Astrocyte (in vitro differentiated cells and primary cell): ENCODE measurements at regions not wholly inside any gene's neighbourhood (a gene's known extent, or its start where the extent isn't known, plus 50 kb on each side); places are given as distances from the start of the nearest gene placed in this dataset.

ENCODE experiments used
- DNase-seq: peaks from one replicate; pipeline ENCODE4 v3.0.0-alpha.2; 2010; ENCODE audit warnings: low read depth
- FAIRE-seq: peaks from 2 replicates; lab custom pipeline; 2011; peaks lifted over from hg19 to GRCh38; lab: Jason Lieb, UNC
- H2AFZ ChIP-seq: 2 replicates; pipeline ENCODE4 v1.6.0; 2012; ENCODE audit warnings: low read depth, low read length, inconsistent platforms
- H3K27ac ChIP-seq: 2 replicates; pipeline ENCODE4 v1.5.1; 2011; ENCODE audit warnings: low read depth, low read length, inconsistent platforms
- H3K27me3 ChIP-seq: 2 replicates; pipeline ENCODE4 v1.6.0; 2011; ENCODE audit warnings: low read length, inconsistent platforms; ENCODE audit not compliant: insufficient read depth
- H3K36me3 ChIP-seq: 2 replicates; pipeline ENCODE4 v1.5.1; 2011; ENCODE audit warnings: low read length, inconsistent platforms; ENCODE audit not compliant: insufficient read depth
- H3K4me1 ChIP-seq: 2 replicates; pipeline ENCODE4 v1.5.1; 2011; ENCODE audit warnings: low read length, inconsistent platforms; ENCODE audit not compliant: insufficient read depth
- H3K4me2 ChIP-seq: 2 replicates; pipeline ENCODE4 v1.6.0; 2012; ENCODE audit warnings: low read length, inconsistent platforms
- H3K4me3 ChIP-seq: 2 replicates; pipeline ENCODE4 v1.5.1; 2011; ENCODE audit warnings: low read depth, mild to moderate bottlenecking, low read length, inconsistent platforms; ENCODE audit not compliant: insufficient read depth
- H3K79me2 ChIP-seq: 2 replicates; pipeline ENCODE4 v1.6.0; 2012; ENCODE audit warnings: mild to moderate bottlenecking, low read length, inconsistent platforms; ENCODE audit not compliant: insufficient read depth
- H3K9ac ChIP-seq: 2 replicates; pipeline ENCODE4 v1.6.0; 2012; ENCODE audit warnings: mild to moderate bottlenecking, low read length, inconsistent platforms
- H3K9me3 ChIP-seq: 2 replicates; pipeline ENCODE4 v1.5.1; 2012; ENCODE audit warnings: low read depth, mild to moderate bottlenecking, low read length, inconsistent platforms; ENCODE audit not compliant: insufficient read depth
- H4K20me1 ChIP-seq: 2 replicates; pipeline ENCODE4 v1.6.0; 2012; ENCODE audit warnings: low read length, inconsistent platforms; ENCODE audit not compliant: insufficient read depth
- H3K27ac Mint-ChIP-seq: one replicate; pipeline ENCODE4 v1.8.0; 2021; ENCODE audit warnings: mild to moderate bottlenecking, mixed read lengths; ENCODE audit not compliant: unreplicated experiment
- H3K27me3 Mint-ChIP-seq: one replicate; pipeline ENCODE4 v1.8.0; 2021; ENCODE audit warnings: low read depth, mixed read lengths; ENCODE audit not compliant: unreplicated experiment
- H3K36me3 Mint-ChIP-seq: one replicate; pipeline ENCODE4 v1.8.0; 2021; ENCODE audit warnings: low read depth, mixed read lengths; ENCODE audit not compliant: unreplicated experiment
- H3K4me1 Mint-ChIP-seq: one replicate; pipeline ENCODE4 v1.8.0; 2021; ENCODE audit warnings: low read depth, mixed read lengths; ENCODE audit not compliant: unreplicated experiment
- H3K4me3 Mint-ChIP-seq: one replicate; pipeline ENCODE4 v1.8.0; 2021; ENCODE audit warnings: mild to moderate bottlenecking, moderate library complexity, mixed read lengths; ENCODE audit not compliant: unreplicated experiment
- H3K9me3 Mint-ChIP-seq: one replicate; pipeline ENCODE4 v1.8.0; 2021; ENCODE audit warnings: mild to moderate bottlenecking, mixed read lengths; ENCODE audit not compliant: unreplicated experiment
- CTCF ChIP-seq: IDR thresholded peaks from 2 replicates; pipeline ENCODE4 v1.5.1; 2011; ENCODE audit warnings: low read depth, mild to moderate bottlenecking, inconsistent platforms, low read length, moderate library complexity; ENCODE audit not compliant: insufficient read depth
- EZH2 ChIP-seq: IDR thresholded peaks from 2 replicates; pipeline ENCODE4 v1.6.1; 2012; ENCODE audit warnings: mild to moderate bottlenecking, low read length, inconsistent platforms; ENCODE audit not compliant: insufficient read depth

- H3K4me2 ChIP-seq, result no peak overlapping the region
- peaks cover 10% of the 10 kb centered on the region for H3K27me3 Mint-ChIP-seq
- H3K27me3 ChIP-seq, result no peaks in the 10 kb centered on the region
- no peak overlapping the region for H3K27ac ChIP-seq
- no peaks in the 10 kb centered on the region for H3K9me3 Mint-ChIP-seq
- TF ChIP-seq EZH2, result no peak
- TF ChIP-seq CTCF, result no peak
- H3K27ac Mint-ChIP-seq, result no peak overlapping the region
- H3K4me1 Mint-ChIP-seq, result peaks cover 4% of the 10 kb centered on the region
- H4K20me1 ChIP-seq, result no peaks in the 10 kb centered on the region
- H3K36me3 ChIP-seq, result no peaks in the 10 kb centered on the region
- no peaks in the 10 kb centered on the region for H3K36me3 Mint-ChIP-seq
- H3K4me3 Mint-ChIP-seq, result no peak overlapping the region
- no peaks in the 10 kb centered on the region for H3K79me2 ChIP-seq
- no peak overlapping the region for H2AFZ ChIP-seq
- H3K9ac ChIP-seq, result no peak overlapping the region
- no peaks in the 10 kb centered on the region for H3K9me3 ChIP-seq
- DNase-seq (no peak), FAIRE-seq (no peak)
- no peak overlapping the region for H3K4me3 ChIP-seq
- H3K4me1 ChIP-seq, result no peaks in the 10 kb centered on the region
Measured at GRCh38 chr9:1875921-1876448, 139.2 kb upstream of the SMARCA2 start.

GRCh38 chr9:1876891-1877496, 138.2 kb upstream of the SMARCA2 start:
- H3K27ac Mint-ChIP-seq, result no peak overlapping the region
- no peaks in the 10 kb centered on the region for H3K36me3 ChIP-seq
- no peak for FAIRE-seq

More at GRCh38 chr9:1876891-1877496, 138.2 kb upstream of the SMARCA2 start:
- H3K9ac ChIP-seq, result no peak overlapping the region
- no peak for DNase-seq
- no peaks in the 10 kb centered on the region for H3K4me1 ChIP-seq
- no peak overlapping the region for H2AFZ ChIP-seq
- H3K4me1 Mint-ChIP-seq, result peaks cover 4% of the 10 kb centered on the region
- peaks cover 10% of the 10 kb centered on the region for H3K27me3 Mint-ChIP-seq
- H3K9me3 ChIP-seq, result no peaks in the 10 kb centered on the region
- H3K4me3 ChIP-seq, result no peak overlapping the region
- TF ChIP-seq CTCF, result no peak
- TF ChIP-seq EZH2, result no peak
- no peak overlapping the region for H3K4me2 ChIP-seq
- no peaks in the 10 kb centered on the region for H3K9me3 Mint-ChIP-seq
- no peaks in the 10 kb centered on the region for H3K36me3 Mint-ChIP-seq
- no peaks in the 10 kb centered on the region for H3K79me2 ChIP-seq
- H3K27me3 ChIP-seq, result no peaks in the 10 kb centered on the region
- H3K27ac ChIP-seq, result no peak overlapping the region
- H4K20me1 ChIP-seq, result no peaks in the 10 kb centered on the region
- H3K4me3 Mint-ChIP-seq, result no peak overlapping the region
